ENCODE measurements at regions not wholly inside any gene's neighbourhood (a gene's known extent, or its start where the extent isn't known, plus 50 kb on each side); places are given as distances from the start of the nearest gene placed in this dataset.
A peak's percentile ranks its signal among the peaks of the same experiment; 100 is the strongest.

GRCh38 chr2:147547440-147547839 is 297.4 kb upstream of the ACVR2A start:
- DNase-seq, result no peak

DNA sequence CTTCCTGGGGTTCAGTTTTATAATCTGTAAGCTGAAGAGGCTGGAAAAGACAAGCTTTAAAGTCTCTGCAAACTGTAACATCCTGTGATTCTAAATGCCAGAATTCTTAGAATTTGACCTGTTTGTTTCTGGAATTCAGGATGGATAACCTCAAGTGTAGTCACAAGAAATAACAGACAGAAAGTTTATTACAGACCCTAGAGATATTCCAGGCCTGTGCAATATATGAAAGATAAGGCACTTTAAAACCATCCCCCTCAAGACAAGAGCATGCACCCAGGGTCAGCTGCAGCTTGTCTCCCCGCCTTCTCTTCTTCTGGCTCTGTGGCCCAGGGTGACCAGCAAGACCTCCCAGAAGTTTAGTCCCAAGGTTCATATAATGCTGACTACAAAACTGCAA is 298.7 kb upstream of the ACVR2A start:
- no peak for DNase-seq

- DNase-seq, result no peak
Measured at GRCh38 chr2:147543056-147543455, 301.8 kb upstream of the ACVR2A start.

DNA sequence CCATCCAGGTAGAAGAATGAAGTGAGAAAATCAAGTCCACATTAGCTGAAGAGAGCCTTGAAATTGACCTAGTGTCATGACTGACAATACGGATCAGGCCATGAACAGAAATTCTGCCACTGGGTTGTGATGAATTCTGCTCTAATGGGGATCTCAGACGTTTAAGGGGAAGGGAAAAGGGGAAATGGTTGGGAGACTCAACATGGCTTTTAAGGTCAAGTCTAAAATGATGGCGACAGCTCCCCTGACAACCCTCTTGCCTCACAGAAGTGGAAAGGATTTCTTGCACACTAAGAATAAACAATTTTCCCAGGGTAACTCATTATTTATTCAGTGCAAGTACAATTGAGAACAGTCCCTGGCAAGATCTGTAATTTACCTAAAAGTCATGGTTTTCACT is 302.5 kb upstream of the ACVR2A start:
- no peak for DNase-seq

- DNase-seq, result no peak
Measured at GRCh38 chr2:147541314-147541713, 303.5 kb upstream of the ACVR2A start.

DNA sequence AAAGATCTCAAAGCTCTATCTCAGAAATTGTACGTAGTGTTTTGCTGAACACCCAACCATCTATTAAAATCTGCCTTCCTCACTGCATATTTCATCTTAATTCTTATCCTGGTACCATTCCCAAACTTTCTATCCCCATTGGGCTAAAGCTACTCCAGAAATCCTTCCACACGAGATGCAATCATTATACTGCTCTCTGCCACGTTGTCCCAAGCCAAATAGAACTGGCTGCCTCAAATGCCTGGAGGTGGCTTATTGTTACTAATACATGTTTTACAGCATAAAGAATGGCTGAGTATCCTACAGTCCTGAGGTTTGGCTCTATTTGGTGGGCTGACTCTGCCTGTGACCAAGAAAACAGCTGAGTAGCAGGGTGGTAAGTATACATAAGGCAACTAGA is 306.0 kb upstream of the ACVR2A start:
- DNase-seq, result no peak

GRCh38 chr2:147538088-147538487 is 306.7 kb upstream of the ACVR2A start:
- no peak for DNase-seq

DNA sequence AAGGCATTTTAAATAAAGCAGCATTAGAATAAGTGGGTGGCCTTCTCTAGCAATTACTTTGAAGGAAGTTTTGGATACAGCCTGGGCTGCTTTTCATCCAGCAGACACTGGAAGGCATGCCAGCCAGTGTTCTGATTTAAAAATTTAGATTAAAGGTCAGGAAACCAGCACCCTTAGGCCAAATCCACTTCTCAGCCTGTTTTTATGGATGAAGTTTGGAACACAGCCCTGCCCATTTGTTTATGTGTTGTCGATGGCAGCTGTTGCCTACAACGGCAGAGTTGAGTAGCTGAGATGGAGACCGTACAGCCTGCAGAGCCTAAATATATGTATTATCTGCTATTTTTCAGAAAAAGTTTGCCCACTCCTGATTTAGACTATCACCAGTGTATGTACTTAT is 313.6 kb upstream of the ACVR2A start:
- no peak for DNase-seq

DNA sequence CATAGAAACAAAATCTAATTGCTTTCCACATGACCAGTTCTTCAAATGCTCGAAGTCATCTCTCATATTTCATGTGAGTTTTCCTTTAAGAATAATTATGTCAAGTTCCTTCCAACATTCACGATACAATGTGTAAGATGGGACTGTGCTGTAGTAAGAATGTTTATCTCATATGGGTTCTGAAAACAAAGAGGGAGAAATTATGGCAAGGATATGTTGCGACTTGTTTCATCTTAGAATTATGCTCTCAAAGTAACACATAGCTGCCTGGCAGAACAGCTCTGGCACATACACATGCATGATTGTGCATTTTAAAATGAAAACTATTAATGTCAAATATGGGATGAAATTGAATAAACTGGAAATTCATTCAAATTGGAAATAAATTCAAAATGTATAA is 314.8 kb upstream of the ACVR2A start:
- DNase-seq, result no peak

GRCh38 chr2:147525819-147526489 is 318.9 kb upstream of the ACVR2A start:
- no peak for DNase-seq

- DNase-seq, result no peak
Measured at GRCh38 chr2:147524912-147525311, 319.9 kb upstream of the ACVR2A start.

- no peak for DNase-seq
Measured at GRCh38 chr2:147523415-147523814, 321.4 kb upstream of the ACVR2A start.

GRCh38 chr2:147521936-147522335 is 322.9 kb upstream of the ACVR2A start:
- no peak for DNase-seq

DNA sequence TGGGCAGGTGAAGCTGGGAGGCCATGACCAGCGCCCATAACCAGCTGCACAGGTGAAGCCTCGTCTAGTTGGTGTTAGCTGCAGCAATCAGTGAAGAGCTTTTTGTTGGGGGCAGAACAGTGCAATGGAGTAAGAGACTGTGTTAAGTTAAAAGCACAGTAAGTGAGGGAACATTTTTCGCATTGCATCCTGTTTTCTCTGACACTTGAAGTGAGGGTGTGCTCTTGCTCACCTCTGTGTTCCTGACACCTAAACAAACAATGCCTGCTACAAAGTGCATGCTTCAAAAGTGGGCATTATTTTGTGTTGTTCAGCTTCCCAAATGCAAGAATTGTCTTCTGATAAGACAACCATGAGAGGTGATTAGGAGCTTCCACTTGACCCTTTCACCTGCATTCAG is 324.0 kb upstream of the ACVR2A start:
- DNase-seq, result no peak

GRCh38 chr2:147519178-147519577 is 325.7 kb upstream of the ACVR2A start:
- no peak for DNase-seq

DNA sequence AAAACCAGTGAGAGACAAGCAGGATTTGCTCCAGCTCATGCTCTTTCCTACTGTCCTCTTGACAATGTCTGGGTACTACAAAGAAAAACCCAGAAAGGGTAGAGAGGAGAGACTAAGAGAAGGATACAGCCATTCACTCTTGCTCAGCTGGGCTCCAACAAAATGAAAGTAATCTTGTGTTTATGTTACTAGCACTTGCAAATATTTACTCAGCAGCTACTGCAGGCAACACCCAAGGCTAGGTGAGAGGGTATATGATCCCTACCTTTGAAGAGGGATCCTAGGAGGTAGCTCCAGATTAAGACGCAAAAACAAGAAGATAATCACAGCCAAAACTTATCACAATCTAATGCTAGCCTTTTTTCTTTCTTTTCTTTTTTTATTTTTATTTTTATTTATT is 329.6 kb upstream of the ACVR2A start:
- DNase-seq, result no peak

DNA sequence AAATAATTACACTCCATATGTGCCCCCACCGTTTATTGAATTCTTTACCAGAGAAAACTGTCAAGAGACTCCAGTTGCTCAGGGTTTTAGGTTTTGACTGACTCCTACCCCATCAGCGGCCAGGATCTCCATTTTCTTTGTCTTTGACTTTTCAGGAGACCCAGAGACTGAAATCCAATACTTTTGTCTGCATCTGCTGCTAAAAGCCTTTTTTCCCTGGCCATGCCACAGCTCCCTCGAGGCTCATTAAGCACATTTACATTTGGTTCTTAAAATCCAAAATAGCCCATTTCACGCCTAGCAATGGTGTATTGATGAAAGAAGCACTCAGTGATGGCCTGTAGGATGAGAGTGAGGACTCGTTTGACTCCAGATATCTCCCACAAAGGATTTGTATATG is 332.6 kb upstream of the ACVR2A start:
- DNase-seq, result no peak

DNA sequence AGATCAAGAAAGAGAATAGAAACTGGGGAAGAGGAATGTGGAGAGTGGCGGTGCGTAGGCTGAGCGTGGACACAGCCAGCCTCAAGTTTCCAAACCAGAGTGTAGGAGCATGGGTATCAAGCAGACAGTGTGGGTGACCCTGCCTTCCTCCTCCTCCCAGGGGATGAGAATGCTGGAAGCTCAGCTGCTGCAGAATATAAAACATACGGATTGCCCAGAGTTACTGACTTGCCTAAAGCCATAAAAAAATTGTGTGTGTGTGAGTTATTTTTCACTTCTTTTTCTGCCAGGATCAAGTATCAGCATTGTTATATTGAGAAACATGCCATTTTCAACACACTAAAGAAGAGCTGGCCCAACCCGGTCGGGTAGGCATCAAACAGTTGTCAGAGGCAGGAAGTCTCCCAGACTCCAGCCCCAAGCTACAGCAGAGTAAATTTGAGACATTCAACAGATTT is 333.3 kb upstream of the ACVR2A start:
- DNase-seq, result peak; percentile 50

DNA sequence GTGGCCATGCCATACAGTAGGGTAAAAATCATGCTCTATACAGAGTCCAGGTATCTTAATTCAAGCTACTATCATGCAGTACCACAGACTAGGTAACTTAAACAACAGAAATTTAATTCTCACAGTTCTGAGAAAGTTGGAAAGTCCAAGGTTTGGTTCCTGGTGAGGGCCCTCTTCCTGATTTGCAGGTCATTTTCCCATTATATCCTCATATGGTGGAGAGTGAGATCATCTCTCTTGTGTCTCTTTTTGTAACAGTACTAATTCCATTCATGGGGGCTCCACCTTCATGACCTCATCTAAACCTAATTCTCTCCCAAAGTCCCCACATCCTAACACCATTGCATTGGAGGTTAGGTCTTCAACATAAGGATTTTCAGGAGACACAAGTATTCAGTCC is 335.0 kb upstream of the ACVR2A start:
- no peak for DNase-seq

GRCh38 chr2:147506889-147507288 is 337.9 kb upstream of the ACVR2A start:
- no peak for DNase-seq

- no peak for DNase-seq
Measured at GRCh38 chr2:147502711-147503290, 342.0 kb upstream of the ACVR2A start.

GRCh38 chr2:147501968-147502367 is 342.9 kb upstream of the ACVR2A start:
- DNase-seq, result no peak

DNA sequence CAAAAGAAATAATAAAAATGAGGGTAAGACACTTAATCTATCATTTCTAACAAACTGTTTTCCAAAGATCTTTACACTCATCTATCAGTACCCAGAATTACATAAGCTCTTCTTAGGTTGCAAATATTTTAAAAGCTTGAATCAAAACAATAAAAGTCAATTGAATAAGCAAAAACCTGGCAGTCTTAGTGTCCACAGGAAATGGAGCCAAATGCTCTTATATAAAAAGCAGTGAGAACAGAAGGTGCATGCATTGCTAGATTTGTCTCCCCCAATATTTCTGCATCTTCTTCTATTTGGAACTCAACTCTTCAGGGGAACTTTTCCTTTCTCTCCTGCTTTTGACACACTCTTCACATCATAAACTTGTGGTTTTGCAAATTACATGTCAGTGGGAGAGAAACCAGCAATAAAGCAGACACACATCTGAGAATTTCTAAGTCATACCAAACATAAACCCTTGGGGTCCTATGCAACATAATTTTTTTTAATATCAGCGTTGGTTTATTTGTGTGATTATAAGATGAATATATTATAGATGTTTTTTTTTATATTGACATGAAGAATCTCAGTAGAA is 343.9 kb upstream of the ACVR2A start:
- no peak for DNase-seq

GRCh38 chr2:147500229-147500628 is 344.6 kb upstream of the ACVR2A start:
- no peak for DNase-seq

GRCh38 chr2:147499785-147500184 is 345.0 kb upstream of the ACVR2A start:
- DNase-seq, result no peak
